Loucy (cell line): ENCODE measurements at regions not wholly inside any gene's neighbourhood (a gene's known extent, or its start where the extent isn't known, plus 50 kb on each side); places are given as distances from the start of the nearest gene placed in this dataset.

Source experiments
- CTCF ChIP-seq: fragments of 200-600 bp; sonication (generic); conservative IDR thresholded peaks from 2 replicates; pipeline ENCODE4 v1.5.1; 2014; ENCODE audit warnings: mild to moderate bottlenecking, antibody characterized with exemption, low read length
- EZH2phosphoT487 ChIP-seq: fragments of 200-600 bp; IDR thresholded peaks from 2 replicates; pipeline ENCODE4 v1.6.1; 2018; ENCODE audit warnings: antibody characterized with exemption, mild to moderate bottlenecking, moderate library complexity, borderline replicate concordance

- TF ChIP-seq CTCF (no peak), EZH2phosphoT487 (no peak)
Observed at GRCh38 chr6:115704028-115704427, 356.7 kb downstream of the FRK start.
